ENCODE measurements at regions not wholly inside any gene's neighbourhood (a gene's known extent, or its start where the extent isn't known, plus 50 kb on each side); places are given as distances from the start of the nearest gene placed in this dataset.

- TF ChIP-seq HMGXB3 (CRISPR knock-in tag; IDR thresholded peaks at IDR 0.05; ENCODE audit: borderline replicate concordance) (no peak), EZH2 (conservative IDR thresholded peaks at IDR 0.05; ENCODE audit: low read depth, low read length) (no peak), TBL1XR1 (IDR thresholded peaks at IDR 0.05; ENCODE audit: borderline replicate concordance, low read length, partially characterized antibody) (no peak)
- TF ChIP-seq, protein P1, sequence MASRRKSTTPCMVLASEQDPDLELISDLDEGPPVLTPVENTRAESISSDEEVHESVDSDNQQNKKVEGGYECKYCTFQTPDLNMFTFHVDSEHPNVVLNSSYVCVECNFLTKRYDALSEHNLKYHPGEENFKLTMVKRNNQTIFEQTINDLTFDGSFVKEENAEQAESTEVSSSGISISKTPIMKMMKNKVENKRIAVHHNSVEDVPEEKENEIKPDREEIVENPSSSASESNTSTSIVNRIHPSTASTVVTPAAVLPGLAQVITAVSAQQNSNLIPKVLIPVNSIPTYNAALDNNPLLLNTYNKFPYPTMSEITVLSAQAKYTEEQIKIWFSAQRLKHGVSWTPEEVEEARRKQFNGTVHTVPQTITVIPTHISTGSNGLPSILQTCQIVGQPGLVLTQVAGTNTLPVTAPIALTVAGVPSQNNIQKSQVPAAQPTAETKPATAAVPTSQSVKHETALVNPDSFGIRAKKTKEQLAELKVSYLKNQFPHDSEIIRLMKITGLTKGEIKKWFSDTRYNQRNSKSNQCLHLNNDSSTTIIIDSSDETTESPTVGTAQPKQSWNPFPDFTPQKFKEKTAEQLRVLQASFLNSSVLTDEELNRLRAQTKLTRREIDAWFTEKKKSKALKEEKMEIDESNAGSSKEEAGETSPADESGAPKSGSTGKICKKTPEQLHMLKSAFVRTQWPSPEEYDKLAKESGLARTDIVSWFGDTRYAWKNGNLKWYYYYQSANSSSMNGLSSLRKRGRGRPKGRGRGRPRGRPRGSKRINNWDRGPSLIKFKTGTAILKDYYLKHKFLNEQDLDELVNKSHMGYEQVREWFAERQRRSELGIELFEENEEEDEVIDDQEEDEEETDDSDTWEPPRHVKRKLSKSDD (CRISPR knock-in tag; IDR thresholded peaks at IDR 0.05; ENCODE audit: low read depth): no peak
These were observed 54.5 kb downstream of the KIAA0408 start for GRCh38 chr6:127404594-127405178.

Data from HepG2 (cell line).